ENCODE measurements at regions not wholly inside any gene's neighbourhood (a gene's known extent, or its start where the extent isn't known, plus 50 kb on each side); places are given as distances from the start of the nearest gene placed in this dataset.

- Histone ChIP-seq H3K36me3 (ENCODE audit: control insufficient read depth, insufficient read depth, low read length) (no peaks in the 10 kb centered on the region), H3K4me3 (ENCODE audit: low read depth, low read length) (no peak overlapping the region), H3K27ac (ENCODE audit: low read depth, low read length) (no peak overlapping the region), H3K4me1 (ENCODE audit: control insufficient read depth, insufficient read depth, low read length) (peaks cover 13% of the 10 kb centered on the region), H3K27me3 (ENCODE audit: control insufficient read depth, insufficient read depth, low read length) (peaks cover 15% of the 10 kb centered on the region), H3K9me3 (ENCODE audit: control insufficient read depth, insufficient read depth, low read length) (no peaks in the 10 kb centered on the region)
- DNase-seq (ENCODE audit: low read depth in 4 of 6, low spot score in 6 of 6), result peak; percentile 29 to 91 (median 50)
- WGBS (ENCODE audit: insufficient coverage), result 7% methylated on average over 29 of the region's 29 CpGs
These were observed 72.8 kb upstream of the PAX7 start for GRCh38 chr1:18557621-18558465.

- Histone ChIP-seq H3K4me3 (ENCODE audit: low read depth, low read length) (no peak overlapping the region), H3K4me1 (ENCODE audit: control insufficient read depth, insufficient read depth, low read length) (peaks cover 13% of the 10 kb centered on the region), H3K27ac (ENCODE audit: low read depth, low read length) (no peak overlapping the region), H3K27me3 (ENCODE audit: control insufficient read depth, insufficient read depth, low read length) (peaks cover 15% of the 10 kb centered on the region), H3K9me3 (ENCODE audit: control insufficient read depth, insufficient read depth, low read length) (no peaks in the 10 kb centered on the region), H3K36me3 (ENCODE audit: control insufficient read depth, insufficient read depth, low read length) (no peaks in the 10 kb centered on the region)
- no peak for DNase-seq (ENCODE audit: low read depth in 4 of 6, low spot score in 6 of 6)
- no CpG with 5 or more reads among the region's 5 CpGs for WGBS (ENCODE audit: insufficient coverage)
These were observed 70.0 kb upstream of the PAX7 start for GRCh38 chr1:18560692-18561091.

- no peak for DNase-seq (ENCODE audit: low read depth in 4 of 6, low spot score in 6 of 6)
- 70% methylated on average over 4 of the region's 9 CpGs for WGBS (ENCODE audit: insufficient coverage)
- Histone ChIP-seq H3K4me1 (ENCODE audit: control insufficient read depth, insufficient read depth, low read length) (peaks cover 13% of the 10 kb centered on the region), H3K4me3 (ENCODE audit: low read depth, low read length) (no peak overlapping the region), H3K27me3 (ENCODE audit: control insufficient read depth, insufficient read depth, low read length) (peaks cover 15% of the 10 kb centered on the region), H3K9me3 (ENCODE audit: control insufficient read depth, insufficient read depth, low read length) (no peaks in the 10 kb centered on the region), H3K27ac (ENCODE audit: low read depth, low read length) (no peak overlapping the region), H3K36me3 (ENCODE audit: control insufficient read depth, insufficient read depth, low read length) (no peaks in the 10 kb centered on the region)
These were observed 68.7 kb upstream of the PAX7 start for GRCh38 chr1:18561967-18562366.

- Histone ChIP-seq H3K36me3 (ENCODE audit: control insufficient read depth, insufficient read depth, low read length) (no peaks in the 10 kb centered on the region), H3K27me3 (ENCODE audit: control insufficient read depth, insufficient read depth, low read length) (peaks cover 8% of the 10 kb centered on the region), H3K4me1 (ENCODE audit: control insufficient read depth, insufficient read depth, low read length) (peaks cover under 1% of the 10 kb centered on the region), H3K9me3 (ENCODE audit: control insufficient read depth, insufficient read depth, low read length) (no peaks in the 10 kb centered on the region), H3K4me3 (ENCODE audit: low read depth, low read length) (no peak overlapping the region), H3K27ac (ENCODE audit: low read depth, low read length) (no peak overlapping the region)
- DNase-seq (ENCODE audit: low read depth in 4 of 6, low spot score in 6 of 6), result no peak
- WGBS (ENCODE audit: insufficient coverage), result 46% methylated on average over 3 of the region's 3 CpGs
These were observed 66.0 kb upstream of the PAX7 start for GRCh38 chr1:18564676-18565075.

- Histone ChIP-seq H3K9me3 (ENCODE audit: control insufficient read depth, insufficient read depth, low read length) (no peaks in the 10 kb centered on the region), H3K4me3 (ENCODE audit: low read depth, low read length) (no peak overlapping the region), H3K27ac (ENCODE audit: low read depth, low read length) (no peak overlapping the region), H3K36me3 (ENCODE audit: control insufficient read depth, insufficient read depth, low read length) (no peaks in the 10 kb centered on the region), H3K27me3 (ENCODE audit: control insufficient read depth, insufficient read depth, low read length) (peaks cover 6% of the 10 kb centered on the region), H3K4me1 (ENCODE audit: control insufficient read depth, insufficient read depth, low read length) (peaks cover 6% of the 10 kb centered on the region)
- no peak for DNase-seq (ENCODE audit: low read depth in 4 of 6, low spot score in 6 of 6)
- 100% methylated on average over 1 of the region's 2 CpGs for whole genome bisulfite sequencing (ENCODE audit: insufficient coverage)
These were observed 65.3 kb upstream of the PAX7 start for GRCh38 chr1:18565321-18565720.

- DNase-seq (ENCODE audit: low read depth in 4 of 6, low spot score in 6 of 6), result no peak
- H3K4me1 ChIP-seq (ENCODE audit: control insufficient read depth, insufficient read depth, low read length), result peaks cover 6% of the 10 kb centered on the region
- no peaks in the 10 kb centered on the region for H3K27me3 ChIP-seq (ENCODE audit: control insufficient read depth, insufficient read depth, low read length)
- H3K9me3 ChIP-seq (ENCODE audit: control insufficient read depth, insufficient read depth, low read length), result no peaks in the 10 kb centered on the region
- H3K27ac ChIP-seq (ENCODE audit: low read depth, low read length), result no peak overlapping the region
- WGBS (ENCODE audit: insufficient coverage), result 95% methylated on average over 2 of the region's 2 CpGs
- H3K4me3 ChIP-seq (ENCODE audit: low read depth, low read length), result no peak overlapping the region
- no peaks in the 10 kb centered on the region for H3K36me3 ChIP-seq (ENCODE audit: control insufficient read depth, insufficient read depth, low read length)
These were observed 62.2 kb upstream of the PAX7 start for GRCh38 chr1:18568489-18568888.

- Histone ChIP-seq H3K27ac (ENCODE audit: low read depth, low read length) (no peak overlapping the region), H3K9me3 (ENCODE audit: control insufficient read depth, insufficient read depth, low read length) (no peaks in the 10 kb centered on the region), H3K36me3 (ENCODE audit: control insufficient read depth, insufficient read depth, low read length) (no peaks in the 10 kb centered on the region), H3K4me3 (ENCODE audit: low read depth, low read length) (no peak overlapping the region), H3K4me1 (ENCODE audit: control insufficient read depth, insufficient read depth, low read length) (peaks cover 6% of the 10 kb centered on the region), H3K27me3 (ENCODE audit: control insufficient read depth, insufficient read depth, low read length) (no peaks in the 10 kb centered on the region)
- 44% methylated on average over 5 of the region's 8 CpGs for WGBS (ENCODE audit: insufficient coverage)
- DNase-seq (ENCODE audit: low read depth in 4 of 6, low spot score in 6 of 6), result no peak
These were observed 61.4 kb upstream of the PAX7 start for GRCh38 chr1:18569251-18569650.

GRCh38 chr1:18569811-18570545 lies 60.7 kb upstream of the PAX7 start:
- Histone ChIP-seq H3K27ac (ENCODE audit: low read depth, low read length) (no peak overlapping the region), H3K4me3 (ENCODE audit: low read depth, low read length) (no peak overlapping the region), H3K9me3 (ENCODE audit: control insufficient read depth, insufficient read depth, low read length) (no peaks in the 10 kb centered on the region), H3K36me3 (ENCODE audit: control insufficient read depth, insufficient read depth, low read length) (no peaks in the 10 kb centered on the region), H3K4me1 (ENCODE audit: control insufficient read depth, insufficient read depth, low read length) (peaks cover 6% of the 10 kb centered on the region), H3K27me3 (ENCODE audit: control insufficient read depth, insufficient read depth, low read length) (no peaks in the 10 kb centered on the region)
- WGBS (ENCODE audit: insufficient coverage), result 69% methylated on average over 19 of the region's 19 CpGs
- DNase-seq (ENCODE audit: low read depth in 4 of 6, low spot score in 6 of 6), result peak in 1 of 6 donors; percentile 81

GRCh38 chr1:18571275-18571674 lies 59.4 kb upstream of the PAX7 start:
- Histone ChIP-seq H3K9me3 (ENCODE audit: control insufficient read depth, insufficient read depth, low read length) (no peaks in the 10 kb centered on the region), H3K27me3 (ENCODE audit: control insufficient read depth, insufficient read depth, low read length) (no peaks in the 10 kb centered on the region), H3K27ac (ENCODE audit: low read depth, low read length) (no peak overlapping the region), H3K4me1 (ENCODE audit: control insufficient read depth, insufficient read depth, low read length) (peaks cover 6% of the 10 kb centered on the region), H3K4me3 (ENCODE audit: low read depth, low read length) (no peak overlapping the region), H3K36me3 (ENCODE audit: control insufficient read depth, insufficient read depth, low read length) (no peaks in the 10 kb centered on the region)
- WGBS (ENCODE audit: insufficient coverage), result 45% methylated on average over 2 of the region's 10 CpGs
- DNase-seq (ENCODE audit: low read depth in 4 of 6, low spot score in 6 of 6), result no peak
